OCI-LY1 (cell line): ENCODE measurements at regions not wholly inside any gene's neighbourhood (a gene's known extent, or its start where the extent isn't known, plus 50 kb on each side); places are given as distances from the start of the nearest gene placed in this dataset.

Experiments used
- H2AFZ ChIP-seq: fragments of 200-600 bp; sonication (generic), shearing (Covaris generic); 2 replicates; pipeline ENCODE4 v1.6.0; 2014; ENCODE audit warnings: antibody characterized with exemption, mild to moderate bottlenecking, low read length
- H3F3A ChIP-seq: fragments of 200-600 bp; sonication (generic), shearing (Covaris generic); 2 replicates; pipeline ENCODE4 v1.6.0; 2014; ENCODE audit warnings: mild to moderate bottlenecking, antibody characterized with exemption, low read length, moderate library complexity; ENCODE audit not compliant: insufficient read depth
- H3K27ac ChIP-seq: fragments of 200-600 bp; sonication (generic); 2 replicates; pipeline ENCODE4 v1.5.1; 2014; ENCODE audit warnings: low read length, mixed run types, mild to moderate bottlenecking, low read depth; ENCODE audit not compliant: poor library complexity, severe bottlenecking
- H3K27me3 ChIP-seq: fragments of 200-600 bp; sonication (generic); 2 replicates; pipeline ENCODE4 v1.6.0; 2014; ENCODE audit warnings: antibody characterized with exemption, mild to moderate bottlenecking, low read length, moderate library complexity; ENCODE audit not compliant: insufficient read depth
- H3K36me3 ChIP-seq: fragments of 200-600 bp; sonication (generic); 2 replicates; pipeline ENCODE4 v1.6.1; 2014; ENCODE audit warnings: mild to moderate bottlenecking, antibody characterized with exemption, low read length, moderate library complexity, mixed read lengths; ENCODE audit not compliant: insufficient read depth
- H3K4me1 ChIP-seq: fragments of 200-600 bp; sonication (generic); 2 replicates; pipeline ENCODE4 v1.5.1; 2014; ENCODE audit warnings: mild to moderate bottlenecking, low read length, moderate library complexity; ENCODE audit not compliant: insufficient read depth, severe bottlenecking
- H3K4me2 ChIP-seq: fragments of 200-600 bp; sonication (generic), shearing (Covaris generic); 2 replicates; pipeline ENCODE4 v1.6.1; 2014; ENCODE audit warnings: low read length
- H3K4me3 ChIP-seq: fragments of 200-600 bp; sonication (generic); 2 replicates; pipeline ENCODE4 v1.5.1; 2014; ENCODE audit warnings: low read length, low read depth, mild to moderate bottlenecking, mixed read lengths; ENCODE audit not compliant: poor library complexity, severe bottlenecking
- H3K79me2 ChIP-seq: fragments of 200-600 bp; shearing (Covaris generic); 2 replicates; pipeline ENCODE4 v1.6.1; 2016; ENCODE audit warnings: mixed run types, low read length, mixed read lengths; ENCODE audit not compliant: insufficient read depth
- H3K9ac ChIP-seq: fragments of 200-600 bp; sonication (generic), shearing (Covaris generic); 2 replicates; pipeline ENCODE4 v1.6.1; 2014; ENCODE audit warnings: mild to moderate bottlenecking, low read length, mixed read lengths
- H3K9me2 ChIP-seq: fragments of 200-600 bp; sonication (generic), shearing (Covaris generic); 2 replicates; pipeline ENCODE4 v1.6.1; 2014; ENCODE audit warnings: low read depth, mild to moderate bottlenecking, low read length, mixed read lengths
- H3K9me3 ChIP-seq: fragments of 200-600 bp; shearing (Covaris generic); 2 replicates; pipeline ENCODE4 v1.6.1; 2014; ENCODE audit warnings: low read length, mixed read lengths
- H4K20me1 ChIP-seq: fragments of 200-600 bp; sonication (generic), shearing (Covaris generic); 2 replicates; pipeline ENCODE4 v1.6.0; 2016; ENCODE audit warnings: mild to moderate bottlenecking, low read length; ENCODE audit not compliant: insufficient read depth
- EZH2 ChIP-seq: fragments of 200-600 bp; sonication (generic), shearing (Covaris generic); IDR thresholded peaks from 2 replicates; pipeline ENCODE4 v1.8.0; 2017; ENCODE audit warnings: borderline replicate concordance, mixed run types, mild to moderate bottlenecking, antibody characterized with exemption, low read length, moderate library complexity, mixed read lengths
- TF ChIP-seq, protein P1 (sequence below): fragments of 200-600 bp; sonication (generic), shearing (Covaris generic); IDR thresholded peaks from 2 replicates; pipeline ENCODE4 v1.5.1; 2017; ENCODE audit warnings: mild to moderate bottlenecking, antibody characterized with exemption, low read length, moderate library complexity, mixed read lengths

DNA sequence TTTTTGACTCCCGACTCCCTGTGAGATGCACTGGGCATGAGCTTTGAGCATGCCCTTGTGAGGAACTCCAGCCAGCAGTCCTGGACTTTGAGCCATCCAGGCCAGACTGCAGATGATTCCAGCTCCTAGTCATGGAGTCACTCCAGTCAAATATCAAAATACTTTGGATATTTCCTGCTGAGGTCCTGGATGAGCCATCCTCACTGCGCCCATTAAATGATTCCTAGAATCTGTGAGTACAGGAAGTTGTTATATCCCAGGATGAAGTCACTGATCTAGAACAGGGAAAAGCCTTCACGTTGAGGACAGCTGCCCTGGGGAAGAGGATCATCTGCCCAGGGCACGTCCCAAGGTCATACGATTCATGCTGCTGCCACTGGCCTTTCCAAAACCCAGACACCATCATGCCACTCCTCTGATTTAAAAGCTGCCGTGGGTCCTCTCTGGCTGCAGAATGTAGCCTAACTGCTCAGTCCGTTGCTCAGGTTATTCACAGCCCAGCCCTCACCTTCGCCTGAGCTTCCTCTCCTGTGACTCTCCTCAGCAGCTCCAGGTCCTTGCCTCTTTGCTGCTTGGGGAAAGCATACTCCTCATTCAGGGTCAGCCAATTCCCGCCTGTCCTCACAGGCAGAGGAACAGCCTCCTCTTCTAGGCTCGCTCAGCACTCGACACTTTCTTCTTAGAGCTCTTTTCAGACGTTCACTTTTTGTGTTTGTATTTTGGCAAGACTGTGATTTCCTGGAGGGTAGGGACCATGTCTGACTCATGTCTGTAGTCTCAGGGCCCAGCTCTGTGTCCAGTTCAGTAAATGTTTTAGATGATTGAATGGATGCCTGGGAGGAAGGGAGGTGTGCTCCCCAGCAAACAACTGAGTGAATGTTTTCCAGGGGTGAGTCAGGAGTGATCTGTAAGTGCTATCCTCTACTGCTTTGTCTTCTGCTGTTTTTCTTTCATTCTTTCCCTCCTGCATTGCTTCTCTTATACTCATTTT, 157.8 kb downstream of the SNX10 start:
- H2AFZ ChIP-seq, result no peak overlapping the region
- no peak overlapping the region for H3K9ac ChIP-seq
- no peak for TF ChIP-seq EZH2
- TF ChIP-seq, protein P1, sequence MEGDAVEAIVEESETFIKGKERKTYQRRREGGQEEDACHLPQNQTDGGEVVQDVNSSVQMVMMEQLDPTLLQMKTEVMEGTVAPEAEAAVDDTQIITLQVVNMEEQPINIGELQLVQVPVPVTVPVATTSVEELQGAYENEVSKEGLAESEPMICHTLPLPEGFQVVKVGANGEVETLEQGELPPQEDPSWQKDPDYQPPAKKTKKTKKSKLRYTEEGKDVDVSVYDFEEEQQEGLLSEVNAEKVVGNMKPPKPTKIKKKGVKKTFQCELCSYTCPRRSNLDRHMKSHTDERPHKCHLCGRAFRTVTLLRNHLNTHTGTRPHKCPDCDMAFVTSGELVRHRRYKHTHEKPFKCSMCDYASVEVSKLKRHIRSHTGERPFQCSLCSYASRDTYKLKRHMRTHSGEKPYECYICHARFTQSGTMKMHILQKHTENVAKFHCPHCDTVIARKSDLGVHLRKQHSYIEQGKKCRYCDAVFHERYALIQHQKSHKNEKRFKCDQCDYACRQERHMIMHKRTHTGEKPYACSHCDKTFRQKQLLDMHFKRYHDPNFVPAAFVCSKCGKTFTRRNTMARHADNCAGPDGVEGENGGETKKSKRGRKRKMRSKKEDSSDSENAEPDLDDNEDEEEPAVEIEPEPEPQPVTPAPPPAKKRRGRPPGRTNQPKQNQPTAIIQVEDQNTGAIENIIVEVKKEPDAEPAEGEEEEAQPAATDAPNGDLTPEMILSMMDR, result no peak
- H3K9me3 ChIP-seq, result no peaks in the 10 kb centered on the region
- H3K9me2 ChIP-seq, result no peaks in the 10 kb centered on the region
- no peak overlapping the region for H3K27ac ChIP-seq
- H3K27me3 ChIP-seq, result no peaks in the 10 kb centered on the region; the same call in 1 of the 2 replicates
- H3K36me3 ChIP-seq, result no peaks in the 10 kb centered on the region
- no peaks in the 10 kb centered on the region for H3K4me1 ChIP-seq
- no peak overlapping the region for H3K4me2 ChIP-seq
- no peaks in the 10 kb centered on the region for H3K79me2 ChIP-seq
- H4K20me1 ChIP-seq, result no peaks in the 10 kb centered on the region
- no peak overlapping the region for H3K4me3 ChIP-seq
- H3F3A ChIP-seq, result no peaks in the 10 kb centered on the region

DNA sequence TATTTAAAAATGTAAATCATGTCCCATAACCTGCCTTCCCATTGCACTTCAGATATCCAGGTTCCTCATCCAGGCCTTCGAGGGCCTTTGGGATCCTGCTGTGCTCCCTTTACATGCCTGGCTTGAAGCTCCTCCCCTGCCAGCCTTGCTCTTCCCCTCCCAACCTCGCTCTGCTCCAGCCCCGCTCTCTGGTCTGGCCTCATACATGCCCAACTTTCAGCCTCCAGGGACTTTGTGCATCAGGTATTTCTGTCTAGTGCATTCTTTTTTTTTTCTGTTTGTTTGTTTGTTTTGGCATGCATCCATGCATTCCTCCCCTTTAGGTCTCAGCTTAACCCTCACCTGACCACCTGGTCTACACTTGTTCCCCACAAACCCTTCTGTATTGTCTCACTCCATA, 160.3 kb downstream of the SNX10 start:
- H3K4me2 ChIP-seq, result no peak overlapping the region
- H3K9ac ChIP-seq, result no peak overlapping the region
- no peaks in the 10 kb centered on the region for H3K9me3 ChIP-seq
- no peaks in the 10 kb centered on the region; the same call in 1 of the 2 replicates for H3K27me3 ChIP-seq
- H3K4me1 ChIP-seq, result no peaks in the 10 kb centered on the region
- H3K9me2 ChIP-seq, result no peaks in the 10 kb centered on the region
- H3K79me2 ChIP-seq, result no peaks in the 10 kb centered on the region
- H3K4me3 ChIP-seq, result no peak overlapping the region
- H3K36me3 ChIP-seq, result no peaks in the 10 kb centered on the region
- no peaks in the 10 kb centered on the region for H4K20me1 ChIP-seq
- no peak overlapping the region for H3K27ac ChIP-seq
- H3F3A ChIP-seq, result no peaks in the 10 kb centered on the region
- TF ChIP-seq EZH2, result no peak
- no peak overlapping the region for H2AFZ ChIP-seq

DNA sequence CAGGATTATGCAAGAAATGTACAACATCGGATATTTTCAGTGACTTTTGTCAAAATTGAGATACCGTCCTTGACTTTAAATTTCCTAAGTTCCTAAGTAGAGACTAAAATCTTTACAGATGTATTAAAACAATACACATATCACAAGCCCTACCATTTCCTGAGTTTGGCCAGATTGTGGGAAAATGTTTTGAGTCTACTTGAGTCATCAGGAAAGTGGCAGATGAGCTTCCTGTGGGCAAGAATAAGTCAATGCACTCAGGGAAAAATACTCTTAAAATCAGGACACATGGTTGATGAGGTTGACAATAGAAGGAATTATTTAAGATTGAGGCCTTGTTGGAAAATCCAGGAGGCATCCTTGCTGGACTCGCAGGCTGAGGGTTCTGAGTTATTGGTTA, 162.5 kb downstream of the SNX10 start:
- Histone ChIP-seq H3K27ac (no peak overlapping the region), H4K20me1 (no peaks in the 10 kb centered on the region), H3K27me3 (no peaks in the 10 kb centered on the region), H3K9ac (no peak overlapping the region), H3K36me3 (no peaks in the 10 kb centered on the region), H3K4me3 (no peak overlapping the region), H3K4me1 (no peaks in the 10 kb centered on the region), H3K9me2 (no peaks in the 10 kb centered on the region), H3K9me3 (no peaks in the 10 kb centered on the region), H3K79me2 (no peaks in the 10 kb centered on the region), H3F3A (no peaks in the 10 kb centered on the region), H3K4me2 (no peak overlapping the region), H2AFZ (no peak overlapping the region)
- no peak for TF ChIP-seq EZH2
- TF ChIP-seq, protein P1, result no peak
